HG03442 (cell line): ENCODE measurements at regions not wholly inside any gene's neighbourhood (a gene's known extent, or its start where the extent isn't known, plus 50 kb on each side); places are given as distances from the start of the nearest gene placed in this dataset.

ENCODE experiments used
- ATAC-seq: cut with Tn5 transposase; IDR thresholded peaks from one replicate; pipeline ENCODE4 v1.9.1; 2021; ENCODE audit warnings: mild to moderate bottlenecking, moderate library complexity; ENCODE audit not compliant: unreplicated experiment

DNA sequence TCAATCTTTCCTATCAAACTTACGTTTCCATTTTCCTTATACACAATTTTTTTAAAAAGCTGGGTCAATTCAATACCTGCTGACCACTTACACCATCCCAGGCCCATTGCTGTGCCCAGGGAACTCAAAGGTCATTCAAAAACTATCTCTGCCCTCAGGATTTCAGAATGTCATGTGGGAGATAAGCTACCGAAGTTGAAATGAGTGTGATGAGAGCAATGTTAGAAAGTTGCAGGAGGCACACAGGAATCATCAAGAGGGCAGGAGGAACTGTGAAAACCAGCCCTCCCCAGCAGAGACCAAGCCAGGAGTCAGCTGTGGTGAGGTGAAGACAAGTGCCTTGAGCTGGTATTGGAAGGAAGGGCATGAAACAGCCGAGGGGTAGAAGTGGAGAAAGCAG, 195.9 kb downstream of the HS3ST3A1 start:
- no peak for ATAC-seq

DNA sequence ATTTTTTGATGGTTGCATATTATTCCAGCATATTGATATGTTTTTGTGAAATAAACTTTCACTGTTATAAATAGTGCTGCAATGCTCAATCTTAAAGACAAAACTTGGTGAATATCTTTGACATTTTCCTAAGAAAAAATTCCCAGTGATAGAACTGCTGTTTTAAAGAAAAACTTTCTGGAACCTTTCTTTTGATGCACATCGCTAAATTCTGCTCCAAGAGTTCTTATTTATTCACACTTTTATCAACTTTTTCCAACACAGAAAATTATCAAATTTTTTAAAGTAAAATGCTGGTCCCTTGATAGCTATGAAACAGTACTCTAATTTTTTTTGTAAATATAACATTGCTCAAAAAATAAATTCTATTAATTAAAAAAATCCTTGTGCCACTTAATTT, 196.6 kb downstream of the HS3ST3A1 start:
- ATAC-seq = no peak

DNA sequence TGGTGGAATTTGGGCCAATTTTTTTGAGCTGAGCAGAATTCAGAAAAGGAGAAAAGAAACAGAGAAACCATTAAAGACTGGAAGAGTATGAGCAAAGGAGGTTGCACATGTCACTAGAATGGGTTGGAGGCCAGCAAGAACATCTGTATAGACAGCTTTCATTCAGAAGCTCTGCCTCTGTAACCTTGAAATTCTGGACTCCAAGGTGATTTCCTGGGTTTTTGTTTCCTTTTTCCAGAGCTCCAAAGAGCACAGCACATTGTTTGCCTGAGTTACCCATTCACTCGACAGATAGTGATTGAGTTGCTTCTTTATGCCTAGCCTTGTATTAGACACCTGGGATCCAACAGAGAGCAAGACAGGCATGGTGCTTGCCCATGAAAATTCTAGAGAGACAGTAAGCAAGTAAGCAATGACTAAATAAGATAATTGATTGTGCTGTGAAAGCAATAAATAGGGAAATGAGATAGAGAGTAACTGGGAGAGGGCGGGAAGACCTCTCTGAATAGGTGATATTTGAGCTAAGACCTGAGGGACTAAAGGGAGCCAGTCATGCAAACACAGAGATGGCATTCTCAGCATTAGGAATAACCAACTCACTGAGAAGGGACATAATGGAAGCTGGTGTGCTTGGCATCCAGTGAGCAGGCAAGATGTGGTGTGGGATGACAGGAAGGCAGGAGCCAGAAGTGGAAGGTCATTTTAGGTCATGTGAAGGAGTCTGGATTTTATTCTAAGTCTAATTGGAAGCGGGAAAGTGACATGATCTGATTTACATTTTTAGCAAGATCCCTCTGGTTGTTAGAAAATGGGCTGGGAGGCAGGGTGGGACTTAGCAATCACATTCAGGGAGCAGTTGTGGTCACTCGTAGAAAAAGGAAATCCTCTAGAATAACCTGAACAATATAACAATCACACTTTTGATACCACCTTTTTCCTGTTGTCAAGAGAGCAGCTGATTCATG, 197.5 kb downstream of the HS3ST3A1 start:
- no peak for ATAC-seq

DNA sequence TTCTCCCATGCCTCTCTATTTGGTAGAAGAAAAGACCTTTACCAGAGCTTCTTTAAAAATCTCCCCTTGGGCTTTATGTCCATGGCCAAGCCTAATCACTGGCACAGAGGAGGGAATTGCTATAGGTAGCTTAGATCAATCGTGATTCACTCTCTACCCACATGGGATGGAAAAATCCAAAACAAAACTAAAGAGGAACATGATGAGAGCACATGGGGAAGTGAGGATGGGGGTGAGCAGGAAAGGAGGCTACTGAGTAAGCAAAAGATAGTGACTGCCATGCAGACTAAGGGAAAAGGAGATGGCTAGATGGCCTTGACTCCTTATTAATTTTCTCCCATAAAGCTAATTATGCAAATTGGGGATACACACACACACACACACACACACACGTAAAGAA, 201.2 kb downstream of the HS3ST3A1 start:
- no peak for ATAC-seq

DNA sequence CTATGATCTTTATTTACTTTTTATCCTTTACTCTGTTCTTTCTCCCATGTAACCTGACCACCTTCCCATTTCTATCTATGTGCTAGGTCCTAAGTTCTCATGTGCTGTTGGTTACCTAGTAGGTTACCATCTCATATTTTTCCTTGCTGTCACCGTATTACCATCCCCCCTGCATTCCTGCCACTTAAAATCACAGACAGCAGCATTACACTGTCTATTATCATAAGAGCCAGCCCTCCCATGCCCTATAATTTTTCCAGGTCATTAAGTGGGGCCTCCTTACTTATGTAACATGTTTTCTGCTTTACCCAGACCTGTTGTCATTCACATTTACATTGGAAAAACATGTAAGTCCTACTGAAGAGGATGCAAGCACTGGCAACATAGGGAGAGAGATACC, 202.9 kb downstream of the HS3ST3A1 start:
- ATAC-seq = no peak

DNA sequence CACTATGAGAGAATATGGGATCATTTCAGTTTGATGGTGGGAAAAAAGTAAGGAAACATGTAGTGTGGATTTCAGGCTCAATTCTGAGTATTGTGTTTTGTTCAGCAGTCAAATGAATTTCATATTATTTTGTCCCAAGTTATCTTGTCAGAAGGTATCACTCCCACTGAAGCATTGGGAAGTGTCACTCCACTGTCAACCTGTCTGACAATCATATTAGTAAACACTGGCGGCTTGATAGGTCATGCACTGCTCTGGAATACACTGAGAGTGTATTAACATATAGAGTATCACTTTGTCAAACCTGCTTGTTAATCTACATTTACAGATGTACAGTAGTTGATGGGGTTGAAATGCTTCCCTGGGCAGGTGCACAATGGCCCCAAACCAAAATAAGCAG, 203.6 kb downstream of the HS3ST3A1 start:
- ATAC-seq = no peak

DNA sequence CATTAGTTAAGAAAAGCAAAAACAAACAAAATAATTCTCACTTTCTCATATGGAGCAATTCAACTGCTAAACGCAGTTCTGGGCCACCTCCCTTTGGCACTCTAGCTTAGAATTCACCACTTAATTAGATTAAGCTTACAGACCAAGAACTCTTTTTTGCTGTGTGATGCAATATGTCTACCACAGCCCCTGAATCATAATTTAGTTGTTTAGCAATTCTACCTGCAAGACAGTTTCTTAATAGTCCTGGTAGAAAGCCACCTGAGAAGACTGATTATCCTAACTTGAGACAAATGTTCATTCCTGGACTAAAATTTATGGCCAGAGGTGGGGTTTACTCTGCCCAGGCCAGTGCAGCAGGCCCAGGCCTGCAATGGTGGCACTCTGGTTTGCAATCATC, 205.9 kb downstream of the HS3ST3A1 start:
- ATAC-seq = no peak

DNA sequence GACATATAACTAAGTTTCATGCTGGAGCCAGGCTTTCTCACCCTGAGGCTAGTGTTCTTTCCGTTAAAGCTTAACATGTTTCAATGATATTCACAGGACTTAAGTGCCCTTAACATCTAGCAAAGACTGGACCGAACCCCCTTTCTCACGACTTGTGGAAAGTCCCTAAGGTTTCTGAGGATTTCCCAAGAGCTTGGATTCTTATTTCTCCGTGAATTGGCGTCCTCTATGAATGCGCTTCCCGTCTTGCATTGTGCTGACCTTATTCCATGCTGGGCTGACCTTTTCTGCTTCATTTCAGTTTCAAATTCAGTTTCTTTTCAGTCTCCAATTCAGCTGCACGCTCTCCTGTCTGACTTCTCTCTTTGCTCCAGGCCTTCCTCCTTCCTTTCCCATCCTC, 206.4 kb downstream of the HS3ST3A1 start:
- no peak for ATAC-seq

DNA sequence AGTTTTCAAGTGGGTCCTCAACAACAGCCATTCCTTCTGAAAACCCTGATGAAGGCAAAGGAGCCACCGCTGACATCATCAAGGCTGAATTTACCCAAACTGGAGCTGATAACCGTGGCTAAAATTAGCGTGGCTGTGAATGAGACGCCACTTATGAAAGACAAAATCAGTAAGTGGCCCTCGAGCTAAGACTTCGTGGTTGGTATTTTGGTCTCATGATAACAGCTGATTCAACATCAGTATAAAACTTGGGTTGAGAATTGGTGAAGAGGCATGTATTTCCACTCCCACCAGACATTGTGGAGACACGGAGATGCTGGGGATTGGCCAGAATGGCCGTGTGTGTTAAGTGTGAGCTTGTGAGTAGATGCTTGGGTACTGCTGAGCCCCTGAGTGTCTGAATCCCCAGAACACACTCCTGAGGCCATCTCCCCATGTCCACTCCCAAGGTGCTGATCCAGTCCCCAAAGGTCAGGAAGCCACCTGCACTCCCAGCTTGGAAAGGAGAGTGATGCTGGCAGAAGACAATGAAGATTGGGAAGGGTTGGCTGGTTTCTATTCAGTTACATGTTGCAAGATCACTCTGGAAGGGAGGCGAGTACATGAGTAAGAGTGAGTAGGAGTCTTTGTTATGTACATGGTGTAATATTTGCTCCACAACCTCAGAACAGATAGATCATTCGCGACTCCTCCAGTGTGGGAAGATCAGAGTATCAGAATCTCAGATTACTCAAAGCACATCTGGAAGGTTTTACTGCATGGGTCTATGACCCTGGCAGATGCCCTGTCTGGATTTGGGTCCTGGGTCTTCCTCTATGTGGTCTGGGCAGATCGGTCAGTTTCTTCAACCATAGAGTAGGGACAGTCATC, 207.7 kb downstream of the HS3ST3A1 start:
- ATAC-seq = no peak

DNA sequence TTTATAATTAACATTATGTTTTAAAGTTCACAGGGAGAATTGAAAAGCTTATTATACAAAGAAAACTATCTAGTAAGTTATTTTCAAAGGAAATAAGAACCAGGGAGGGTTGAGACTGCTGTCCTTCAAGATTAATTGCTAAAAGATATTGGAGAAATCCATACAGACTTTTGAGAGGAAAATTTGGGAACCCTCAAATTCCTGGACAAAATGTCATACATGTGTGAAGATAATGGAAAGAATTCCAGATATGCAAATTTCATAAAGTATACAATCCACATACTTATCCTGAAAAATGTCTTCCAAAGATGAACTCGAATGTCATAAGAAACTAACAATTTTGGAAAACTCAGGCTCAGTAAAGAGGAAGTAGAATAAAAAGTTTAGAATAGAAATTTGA, 213.8 kb downstream of the HS3ST3A1 start:
- no peak for ATAC-seq

DNA sequence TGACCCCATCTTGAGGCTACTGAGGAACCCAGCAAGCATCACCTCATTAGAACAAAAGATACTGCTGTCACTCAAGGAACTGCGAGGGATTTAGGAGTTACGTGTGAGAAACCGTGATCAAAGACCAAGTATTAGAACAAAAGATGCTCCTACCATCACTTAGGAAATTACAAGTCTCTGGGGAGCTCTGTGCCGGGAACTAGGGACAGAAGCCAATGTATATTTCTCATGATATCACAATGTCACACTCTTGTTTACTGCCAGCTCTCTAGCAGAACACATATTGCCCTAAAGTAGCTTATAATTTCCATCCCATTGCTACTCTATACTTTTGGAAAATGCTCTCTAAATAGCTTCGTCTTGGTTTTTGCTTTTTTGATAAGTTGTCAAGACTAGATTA, 214.5 kb downstream of the HS3ST3A1 start:
- no peak for ATAC-seq

DNA sequence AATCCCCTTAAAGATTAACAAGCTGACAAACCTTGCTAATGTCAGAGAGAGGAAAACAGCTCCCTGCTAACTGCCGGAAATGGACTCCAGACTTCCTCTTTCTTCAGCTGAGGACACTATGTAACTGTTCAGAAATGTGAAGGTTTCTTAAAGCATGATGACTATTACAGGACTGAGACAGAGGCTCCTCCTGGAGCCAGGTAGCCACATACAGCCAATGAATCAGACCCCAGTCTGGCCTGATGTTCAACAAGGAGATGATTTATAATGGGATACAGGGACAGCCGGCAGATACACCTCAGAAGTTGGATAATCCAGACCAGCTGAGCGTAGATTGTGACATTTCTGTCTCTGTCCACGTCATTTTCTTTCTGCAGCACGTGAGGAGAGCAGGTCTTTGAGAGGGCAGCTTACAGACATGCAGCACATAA, 216.2 kb downstream of the HS3ST3A1 start:
- ATAC-seq = no peak

DNA sequence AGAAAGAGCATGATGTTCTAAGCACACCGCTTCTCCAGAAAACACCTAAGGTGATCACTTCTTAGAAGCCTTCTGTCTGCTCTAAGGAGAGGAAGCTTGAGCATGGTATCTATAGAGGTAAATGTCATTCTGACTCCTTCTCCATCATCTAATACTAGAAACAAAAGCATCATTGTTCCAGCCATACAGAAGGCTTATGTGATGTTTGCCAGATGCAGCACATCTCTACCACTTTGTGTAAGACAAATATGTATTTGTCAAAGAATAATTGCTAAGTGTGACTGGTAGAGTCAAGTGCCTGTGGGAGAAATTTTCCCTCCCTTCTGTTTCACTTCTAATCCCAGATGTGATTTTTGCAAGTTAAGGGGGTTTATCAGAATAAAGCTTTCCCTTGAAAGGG, 217.1 kb downstream of the HS3ST3A1 start:
- no peak for ATAC-seq

DNA sequence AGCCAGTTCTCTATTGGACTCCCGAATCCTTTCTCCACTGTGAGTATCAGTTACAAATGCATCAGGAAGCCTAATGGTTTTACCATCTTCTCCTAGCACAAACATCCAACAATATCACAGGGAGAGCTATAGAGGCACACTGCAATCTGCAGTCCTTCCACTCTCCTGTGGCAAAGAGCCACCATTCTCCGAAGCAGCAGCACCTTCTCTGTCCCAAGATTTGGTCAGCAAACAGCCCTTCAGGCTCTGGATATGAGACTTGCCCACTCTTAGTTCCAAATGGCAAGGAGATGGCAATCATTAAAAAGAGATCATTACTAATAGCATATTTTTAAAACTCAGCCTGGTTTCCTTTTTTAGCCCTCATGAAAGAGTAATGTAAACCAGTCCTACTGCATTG, 223.4 kb downstream of the HS3ST3A1 start:
- ATAC-seq = no peak

DNA sequence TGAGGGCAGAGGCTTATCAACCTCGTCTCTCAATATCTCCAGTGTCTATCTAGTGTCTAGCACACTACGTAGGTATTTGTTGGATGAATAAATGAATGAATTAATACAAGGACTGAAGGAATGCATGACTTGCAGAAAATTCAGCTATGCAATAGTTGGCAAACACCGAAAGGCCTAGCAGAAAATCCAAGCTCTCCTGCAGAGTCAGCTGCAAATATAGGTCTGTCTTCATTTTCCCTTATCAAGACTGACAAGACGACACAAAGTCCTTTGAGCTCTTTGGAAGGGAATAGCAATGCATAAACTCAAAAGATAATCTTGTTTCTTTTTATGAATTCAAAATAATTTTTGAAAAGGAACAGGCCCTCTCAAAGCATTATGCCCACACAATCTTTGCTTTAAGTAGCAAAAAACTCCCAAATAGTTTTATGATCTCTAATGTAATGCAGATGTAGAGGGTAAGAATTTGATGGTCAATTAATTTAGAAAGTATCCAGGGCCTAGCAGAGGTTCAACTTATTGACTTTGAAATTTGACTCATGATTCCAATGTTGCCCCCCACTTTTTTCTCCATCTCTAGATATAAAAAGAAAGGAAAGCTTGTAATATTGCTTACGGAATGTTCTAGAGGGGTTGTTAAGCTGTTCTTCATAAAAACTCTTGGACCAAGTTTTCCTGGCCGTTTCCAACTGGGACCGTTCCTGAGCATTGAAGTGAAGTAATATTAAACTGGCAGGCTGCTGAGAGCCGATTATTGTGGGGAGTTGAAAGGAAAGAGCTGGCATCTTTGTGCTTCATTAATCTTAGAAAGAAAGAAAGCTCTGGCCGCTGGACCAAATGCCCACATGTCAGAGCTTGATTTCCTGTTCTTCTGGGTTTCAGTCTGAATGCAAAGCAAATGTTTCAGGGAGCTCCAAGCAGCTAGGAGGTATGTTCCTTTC, 227.3 kb downstream of the HS3ST3A1 start:
- ATAC-seq = no peak

DNA sequence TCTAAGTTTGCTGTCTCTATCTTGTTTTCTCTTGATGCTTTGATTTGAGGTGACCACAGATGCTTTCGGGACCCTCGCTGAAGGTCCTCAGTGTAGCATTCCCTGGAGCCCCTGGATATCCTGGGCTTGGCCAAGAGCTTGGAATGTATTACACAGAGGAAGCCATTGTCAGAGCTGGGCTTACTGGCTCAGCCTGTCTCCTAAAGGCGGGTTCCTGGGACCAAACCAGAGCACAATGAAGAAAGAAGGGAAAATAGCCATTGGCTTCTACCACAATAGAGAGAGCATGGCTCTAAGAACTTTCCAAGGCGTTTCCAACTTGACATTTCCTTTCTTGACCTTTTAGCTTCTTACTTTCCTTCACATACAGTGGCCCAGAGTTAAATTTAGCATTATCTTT, 229.3 kb downstream of the HS3ST3A1 start:
- no peak for ATAC-seq

DNA sequence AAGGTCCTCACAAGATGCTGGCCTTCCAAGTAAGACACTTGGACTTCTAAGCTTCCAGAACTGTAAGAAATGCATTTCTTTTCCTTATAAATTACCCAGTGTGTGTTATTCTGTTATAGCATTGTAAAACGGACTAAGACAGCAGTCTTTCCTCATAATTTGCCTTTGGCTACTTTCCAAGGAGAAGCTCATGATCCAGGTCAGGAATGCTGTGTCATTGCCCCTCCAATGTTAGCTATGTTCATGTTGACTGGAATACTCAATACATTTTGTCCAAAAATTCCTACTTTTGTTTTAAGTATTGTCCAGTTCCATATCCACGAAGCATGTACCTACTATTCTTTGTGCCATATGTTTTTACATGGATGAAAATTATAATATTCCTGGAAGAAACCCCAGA, 234.6 kb downstream of the HS3ST3A1 start:
- no peak for ATAC-seq

DNA sequence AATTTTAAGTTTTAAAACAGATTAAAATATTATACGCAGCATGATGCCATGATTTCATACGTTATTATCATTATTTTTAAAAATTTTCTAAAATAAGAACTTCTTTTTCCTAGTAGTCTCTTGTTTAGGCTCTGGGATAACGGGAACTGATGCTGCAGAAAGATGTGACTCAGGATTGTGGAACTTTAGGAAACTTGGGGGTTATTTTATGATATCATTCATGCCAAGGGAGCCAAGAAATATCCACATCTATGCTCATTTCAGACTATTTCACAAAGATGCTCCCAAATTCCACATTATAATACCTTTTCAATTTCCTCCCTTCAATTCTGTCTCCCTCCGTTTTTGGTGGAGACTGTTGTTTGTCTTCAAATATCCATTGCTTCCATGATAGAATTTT, 236.4 kb downstream of the HS3ST3A1 start:
- ATAC-seq = no peak

DNA sequence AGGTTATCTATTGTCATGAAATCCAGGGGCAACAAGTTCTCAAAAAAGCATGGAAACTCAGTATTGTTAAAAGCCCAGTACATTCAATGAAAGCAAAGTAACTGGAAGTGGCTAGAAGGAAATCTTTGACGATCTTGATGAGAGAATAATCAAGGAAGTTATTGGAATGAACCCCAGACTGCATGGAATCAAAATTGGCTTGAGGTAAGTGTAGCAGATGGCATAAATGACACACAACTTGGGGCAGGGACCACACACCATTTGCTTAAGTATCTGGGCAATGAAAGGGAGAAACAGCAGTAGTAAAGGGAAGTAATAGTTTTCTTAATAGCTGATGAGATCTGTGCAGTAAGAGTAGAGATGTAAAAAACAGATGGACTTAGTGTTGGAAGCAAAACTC, 238.0 kb downstream of the HS3ST3A1 start:
- no peak for ATAC-seq

DNA sequence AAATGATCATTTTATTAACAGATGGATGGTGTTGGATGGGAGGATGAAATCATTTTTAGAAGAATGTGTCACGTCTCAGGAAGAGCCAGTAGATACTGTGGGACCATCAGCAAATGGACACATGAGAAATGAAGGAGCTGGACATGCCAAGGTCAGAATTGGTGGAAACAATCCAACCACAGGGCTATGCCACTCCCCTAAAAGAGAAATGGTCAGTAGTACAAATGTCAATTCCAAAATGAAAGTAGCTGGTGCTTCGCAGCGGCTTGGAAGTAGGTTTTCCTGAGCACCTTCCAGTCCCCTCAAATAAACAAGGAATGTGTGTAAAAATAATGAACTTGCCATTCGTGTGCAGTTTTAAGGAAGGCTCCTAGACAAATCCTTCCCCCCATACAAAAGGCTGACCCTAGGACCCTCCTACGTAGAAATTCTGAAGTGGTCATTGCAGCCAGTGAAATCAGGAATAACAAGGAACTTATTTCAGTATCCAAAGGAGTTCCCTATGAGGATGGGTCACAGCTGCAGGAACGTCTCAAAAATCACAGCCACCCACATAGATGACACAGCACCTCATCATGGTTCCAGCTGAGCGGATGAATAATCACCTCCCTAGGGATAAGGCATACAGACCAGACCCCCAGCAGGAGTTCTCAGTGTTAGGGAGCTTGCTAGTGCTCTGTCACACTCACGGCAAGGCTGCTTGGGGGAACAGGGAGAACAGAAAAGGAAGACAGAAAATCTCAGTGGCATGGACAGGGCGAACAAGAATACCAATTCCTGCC, 239.2 kb downstream of the HS3ST3A1 start:
- no peak for ATAC-seq
